Activated CD8-positive, alpha-beta memory T cell treated with anti-CD3 and anti-CD28 coated beads for 24 hours (primary cell): ENCODE measurements at regions not wholly inside any gene's neighbourhood (a gene's known extent, or its start where the extent isn't known, plus 50 kb on each side); places are given as distances from the start of the nearest gene placed in this dataset.

ENCODE experiments used
- DNase-seq: peaks from one replicate; pipeline ENCODE4 v3.0.0-alpha.2; 2020

GRCh38 chr3:107969994-107970819, 120.6 kb downstream of the CD47 start:
- DNase-seq: no peak

GRCh38 chr3:107969525-107969924, 121.3 kb downstream of the CD47 start:
- DNase-seq: no peak

- no peak for DNase-seq
Observed at GRCh38 chr3:107966276-107966675, 124.6 kb downstream of the CD47 start.

GRCh38 chr3:107965136-107965655, 125.6 kb downstream of the CD47 start:
- no peak for DNase-seq

GRCh38 chr3:107963581-107963980, 127.2 kb downstream of the CD47 start:
- no peak for DNase-seq

- DNase-seq: no peak
Observed at GRCh38 chr3:107962946-107963345, 127.9 kb downstream of the CD47 start.

- no peak for DNase-seq
Observed at GRCh38 chr3:107962037-107962436, 128.8 kb downstream of the CD47 start.

- no peak for DNase-seq
Observed at GRCh38 chr3:107959550-107960154, 131.2 kb downstream of the CD47 start.

- no peak for DNase-seq
Observed at GRCh38 chr3:107958146-107958545, 132.7 kb downstream of the CD47 start.

- DNase-seq: no peak
Observed at GRCh38 chr3:107956991-107957900, 133.6 kb downstream of the CD47 start.

GRCh38 chr3:107954845-107955244, 136.0 kb downstream of the CD47 start:
- DNase-seq: no peak

GRCh38 chr3:107953722-107954121, 137.1 kb downstream of the CD47 start:
- DNase-seq: no peak

- DNase-seq: no peak
Observed at GRCh38 chr3:107951126-107951525, 139.7 kb downstream of the CD47 start.

GRCh38 chr3:107950417-107950816, 140.4 kb downstream of the CD47 start:
- DNase-seq: no peak

- no peak for DNase-seq
Observed at GRCh38 chr3:107949394-107949970, 141.3 kb downstream of the CD47 start.

GRCh38 chr3:107947203-107947602, 143.6 kb downstream of the CD47 start:
- DNase-seq: no peak

- no peak for DNase-seq
Observed at GRCh38 chr3:107946700-107947099, 144.1 kb downstream of the CD47 start.

- no peak for DNase-seq
Observed at GRCh38 chr3:107945417-107946094, 145.3 kb downstream of the CD47 start.

GRCh38 chr3:107943786-107944523, 146.9 kb downstream of the CD47 start:
- no peak for DNase-seq

- no peak for DNase-seq
Observed at GRCh38 chr3:107942951-107943749, 147.7 kb downstream of the CD47 start.

- no peak for DNase-seq
Observed at GRCh38 chr3:107942244-107942643, 148.6 kb downstream of the CD47 start.
